Thyroid gland (tissue), 4 donors: ENCODE measurements at regions not wholly inside any gene's neighbourhood (a gene's known extent, or its start where the extent isn't known, plus 50 kb on each side); places are given as distances from the start of the nearest gene placed in this dataset.

Experiments
- DNase-seq, 2 donors: peaks; one replicate each; pipeline ENCODE4 v3.0.0-alpha.2; 2019
- H3K27ac ChIP-seq, 3 donors: fragments of 200-600 bp; sonication (generic); 1 replicate in 2 of 3; 2 replicates in 1 of 3; pipeline ENCODE4 v1.5.1; 2016 to 2019; ENCODE audit warnings: mild to moderate bottlenecking in 1 of 3, moderate library complexity in 1 of 3
- H3K27me3 ChIP-seq: fragments of 200-600 bp; sonication (generic); one replicate; pipeline ENCODE4 v1.5.1; 2019
- H3K36me3 ChIP-seq, 2 donors: fragments of 200-600 bp; sonication (generic); one replicate each; pipeline ENCODE4 v1.5.1; 2016 to 2019
- H3K4me1 ChIP-seq, 2 donors: fragments of 200-600 bp; sonication (generic); one replicate each; pipeline ENCODE4 v1.5.1; 2017 to 2019
- H3K4me3 ChIP-seq, 3 donors: fragments of 200-600 bp; sonication (generic); replicated peaks in 1 of 3; 1 replicate in 2 of 3; 2 replicates in 1 of 3; pipeline ENCODE4 v1.5.1; 2016; ENCODE audit warnings: mild to moderate bottlenecking in 1 of 3
- H3K9me3 ChIP-seq: fragments of 200-600 bp; sonication (generic); one replicate; pipeline ENCODE4 v1.5.1; 2017
- CTCF ChIP-seq, 6 experiments: fragments of 200-600 bp in 3 of 6; fragments of 450-650 bp in 3 of 6; sonication (generic) in 3 of 6; IDR thresholded peaks; one replicate each; pipeline ENCODE4 v1.5.1; 2016 to 2019; ENCODE audit warnings: antibody characterized with exemption in 6 of 6, mild to moderate bottlenecking in 2 of 6, inconsistent platforms in 1 of 6, moderate library complexity in 1 of 6
- POLR2A ChIP-seq, 2 donors: fragments of 450-650 bp; IDR thresholded peaks; one replicate each; pipeline ENCODE4 v1.6.1; 2017; ENCODE audit warnings: antibody characterized with exemption in 2 of 2, mild to moderate bottlenecking in 2 of 2, moderate library complexity in 1 of 2
- WGBS, 2 donors: methylation state at CpG; one replicate each; pipeline ENCODE4 v1.1.5; 2017; 5-methylcytosine and 5-hydroxymethylcytosine counted together
- intact Hi-C: fragments of 100-400 bp; cut with DNase I; formaldehyde crosslinking; loops from one replicate; pipeline ENCODE4 v1.15.1; 2023

- H3K4me3 ChIP-seq, result no peak overlapping the region
- H3K9me3 ChIP-seq, result no peaks in the 10 kb centered on the region
- no peak for DNase-seq
- TF ChIP-seq CTCF (IDR thresholded peaks at IDR 0.05) (no peak), POLR2A (IDR thresholded peaks at IDR 0.05) (no peak)
- H3K4me1 ChIP-seq, result no peaks in the 10 kb centered on the region
- no peaks in the 10 kb centered on the region for H3K27me3 ChIP-seq
- no peak overlapping the region for H3K27ac ChIP-seq
- WGBS, 2 donors, result 85 to 89% methylated on average over 11 of the region's 11 CpGs
- intact Hi-C loops, result no loop called here
- no peaks in the 10 kb centered on the region for H3K36me3 ChIP-seq
Observed at GRCh38 chr12:20119596-20120402, 248.5 kb upstream of the PDE3A start.

GRCh38 chr12:20120403-20120725, 248.0 kb upstream of the PDE3A start:
- Histone ChIP-seq H3K4me1 (no peaks in the 10 kb centered on the region), H3K4me3 (no peak overlapping the region), H3K27ac (no peak overlapping the region), H3K9me3 (no peaks in the 10 kb centered on the region), H3K36me3 (no peaks in the 10 kb centered on the region), H3K27me3 (no peaks in the 10 kb centered on the region)
- intact Hi-C loops, result no loop called here
- no peak for DNase-seq
- TF ChIP-seq POLR2A (IDR thresholded peaks at IDR 0.05) (no peak), CTCF (IDR thresholded peaks at IDR 0.05) (no peak)

GRCh38 chr12:20122274-20122673, 246.1 kb upstream of the PDE3A start:
- 82 to 86% methylated on average over 4 of the region's 4 CpGs for WGBS, 2 donors
- TF ChIP-seq CTCF (IDR thresholded peaks at IDR 0.05), result no peak
- TF ChIP-seq POLR2A (IDR thresholded peaks at IDR 0.05), result no peak
- no peaks in the 10 kb centered on the region for H3K9me3 ChIP-seq

GRCh38 chr12:20123465-20123864, 244.9 kb upstream of the PDE3A start:
- Histone ChIP-seq H3K4me3 (no peak overlapping the region), H3K27ac (no peak overlapping the region), H3K27me3 (no peaks in the 10 kb centered on the region), H3K4me1 (no peaks in the 10 kb centered on the region), H3K36me3 (no peaks in the 10 kb centered on the region), H3K9me3 (no peaks in the 10 kb centered on the region)
- DNase-seq, result peak in 1 of 2 donors; percentile 25
- no peak for TF ChIP-seq POLR2A (IDR thresholded peaks at IDR 0.05)
- peak in 1 of 6 experiments; percentile 15 for TF ChIP-seq CTCF (IDR thresholded peaks at IDR 0.05)
- intact Hi-C loops, result no loop called here
- 76 to 83% methylated on average over 4 of the region's 4 CpGs for WGBS, 2 donors

More at GRCh38 chr12:20122274-20122673, 246.1 kb upstream of the PDE3A start:
- H3K4me3 ChIP-seq, result no peak overlapping the region
- no peaks in the 10 kb centered on the region for H3K27me3 ChIP-seq
- H3K27ac ChIP-seq, result no peak overlapping the region
- intact Hi-C loops, result no loop called here
- no peaks in the 10 kb centered on the region for H3K4me1 ChIP-seq
- no peak for DNase-seq
- H3K36me3 ChIP-seq, result no peaks in the 10 kb centered on the region

GRCh38 chr12:20125276-20125798, 243.0 kb upstream of the PDE3A start:
- WGBS, 2 donors, result 50 to 65% methylated on average over 2 of the region's 2 CpGs
- TF ChIP-seq POLR2A (IDR thresholded peaks at IDR 0.05), result no peak
- TF ChIP-seq CTCF (IDR thresholded peaks at IDR 0.05), result no peak
- DNase-seq, result no peak
- Histone ChIP-seq H3K4me3 (no peak overlapping the region), H3K27me3 (no peaks in the 10 kb centered on the region), H3K4me1 (no peaks in the 10 kb centered on the region), H3K9me3 (no peaks in the 10 kb centered on the region), H3K27ac (no peak overlapping the region), H3K36me3 (no peaks in the 10 kb centered on the region)
- intact Hi-C loops, result no loop called here
